H9 (cell line): ENCODE measurements at regions not wholly inside any gene's neighbourhood (a gene's known extent, or its start where the extent isn't known, plus 50 kb on each side); places are given as distances from the start of the nearest gene placed in this dataset.

ENCODE experiments used
- DNase-seq: peaks from one replicate; pipeline ENCODE4 v3.0.0-alpha.2; 2017
- H2AFZ ChIP-seq: one replicate; pipeline ENCODE4 v1.6.1; 2013; ENCODE audit warnings: mild to moderate bottlenecking, low read length, control low read depth, moderate library complexity
- H2AK5ac ChIP-seq: 2 replicates; pipeline ENCODE4 v1.6.1; 2013; ENCODE audit warnings: low read length, control low read depth, mixed read lengths; ENCODE audit not compliant: insufficient read length
- H2BK120ac ChIP-seq: one replicate; pipeline ENCODE4 v1.6.1; 2013; ENCODE audit warnings: low read depth, mild to moderate bottlenecking, low read length, control low read depth, inconsistent platforms; ENCODE audit not compliant: poor library complexity, severe bottlenecking
- H2BK12ac ChIP-seq: 2 replicates; pipeline ENCODE4 v1.6.1; 2013; ENCODE audit warnings: low read length, control low read depth, mixed read lengths, low read depth; ENCODE audit not compliant: insufficient read length
- H2BK15ac ChIP-seq: 2 replicates; pipeline ENCODE4 v1.6.1; 2013; ENCODE audit warnings: low read depth, low read length, control low read depth
- H2BK20ac ChIP-seq: one replicate; pipeline ENCODE4 v1.6.1; 2013; ENCODE audit warnings: low read depth, mild to moderate bottlenecking, low read length, control low read depth, inconsistent platforms; ENCODE audit not compliant: poor library complexity, severe bottlenecking
- H2BK5ac ChIP-seq: 2 replicates; pipeline ENCODE4 v1.6.1; 2013; ENCODE audit warnings: low read length, control low read depth, mixed read lengths; ENCODE audit not compliant: insufficient read length
- H3K14ac ChIP-seq: 2 replicates; pipeline ENCODE4 v1.6.1; 2013; ENCODE audit warnings: low read length, control low read depth; ENCODE audit not compliant: insufficient read depth
- H3K18ac ChIP-seq: 2 replicates; pipeline ENCODE4 v1.6.1; 2013; ENCODE audit warnings: low read depth, mild to moderate bottlenecking, mixed read lengths, low read length, control low read depth; ENCODE audit not compliant: insufficient read length
- H3K23ac ChIP-seq: 2 replicates; pipeline ENCODE4 v1.6.1; 2013; ENCODE audit warnings: low read length, control low read depth, mixed read lengths, low read depth; ENCODE audit not compliant: insufficient read length
- H3K23me2 ChIP-seq: 2 replicates; pipeline ENCODE4 v1.6.1; 2013; ENCODE audit warnings: low read depth, mild to moderate bottlenecking, mixed read lengths, low read length, control low read depth; ENCODE audit not compliant: insufficient read length, poor library complexity, severe bottlenecking
- H3K27ac ChIP-seq: 2 replicates; pipeline ENCODE4 v1.5.1; 2013; ENCODE audit warnings: low read length, control low read depth, mixed read lengths, low read depth; ENCODE audit not compliant: insufficient read length
- H3K27me3 ChIP-seq: 2 replicates; pipeline ENCODE4 v1.6.1; 2013; ENCODE audit warnings: low read length, control low read depth, inconsistent platforms; ENCODE audit not compliant: insufficient read depth
- H3K4ac ChIP-seq: 2 replicates; pipeline ENCODE4 v1.6.1; 2013; ENCODE audit warnings: low read depth, mild to moderate bottlenecking, control low read depth, inconsistent platforms, low read length, moderate library complexity
- H3K4me1 ChIP-seq: 2 replicates; pipeline ENCODE4 v1.6.1; 2013; ENCODE audit warnings: low read length, control low read depth, inconsistent platforms; ENCODE audit not compliant: insufficient read depth
- H3K4me2 ChIP-seq: 2 replicates; pipeline ENCODE4 v1.6.1; 2013; ENCODE audit warnings: low read length, control low read depth, mixed read lengths; ENCODE audit not compliant: insufficient read length, insufficient read depth
- H3K56ac ChIP-seq: 2 replicates; pipeline ENCODE4 v1.6.1; 2013; ENCODE audit warnings: low read depth, mild to moderate bottlenecking, mixed read lengths, low read length, control low read depth; ENCODE audit not compliant: insufficient read length
- H3K79me1 ChIP-seq: 2 replicates; pipeline ENCODE4 v1.6.1; 2013; ENCODE audit warnings: low read depth, mild to moderate bottlenecking, moderate library complexity, low read length, control low read depth, inconsistent platforms; ENCODE audit not compliant: insufficient read depth, poor library complexity, severe bottlenecking
- H3K79me2 ChIP-seq: 2 replicates; pipeline ENCODE4 v1.6.1; 2013; ENCODE audit warnings: low read length, control low read depth, inconsistent platforms; ENCODE audit not compliant: insufficient read depth
- H3K9ac ChIP-seq: 2 replicates; pipeline ENCODE4 v1.6.1; 2013; ENCODE audit warnings: low read length, control low read depth, mixed read lengths; ENCODE audit not compliant: insufficient read length; ENCODE audit errors: extremely low read depth
- H3K9me3 ChIP-seq: one replicate; pipeline ENCODE4 v1.6.1; 2013; ENCODE audit warnings: low read depth, low read length, inconsistent platforms; ENCODE audit not compliant: control insufficient read depth
- H3T11ph ChIP-seq: one replicate; pipeline ENCODE4 v1.6.1; 2013; ENCODE audit warnings: mild to moderate bottlenecking, low read length, control low read depth, inconsistent platforms
- H4K20me1 ChIP-seq: one replicate; pipeline ENCODE4 v1.6.1; 2013; ENCODE audit not compliant: control insufficient read depth, insufficient read length, insufficient read depth
- H4K5ac ChIP-seq: 2 replicates; pipeline ENCODE4 v1.6.1; 2013; ENCODE audit warnings: low read depth, mild to moderate bottlenecking, mixed read lengths, low read length, control low read depth; ENCODE audit not compliant: insufficient read length
- H4K8ac ChIP-seq: replicated peaks from 2 replicates; pipeline ENCODE4 v1.6.1; 2013; ENCODE audit warnings: low read length, control low read depth, mixed read lengths, low read depth; ENCODE audit not compliant: insufficient read length
- H4K91ac ChIP-seq: 2 replicates; pipeline ENCODE4 v1.6.1; 2013; ENCODE audit warnings: low read depth, mild to moderate bottlenecking, moderate library complexity, mixed read lengths, low read length, control low read depth; ENCODE audit not compliant: insufficient read length
- H3K27ac Mint-ChIP-seq, 3 experiments: 2 replicates in 2 of 3; 3 replicates in 1 of 3; pipeline ENCODE4 v1.8.0; 2020 to 2021; ENCODE audit warnings: mixed read lengths in 3 of 3, mild to moderate bottlenecking in 1 of 3, moderate library complexity in 1 of 3
- H3K27me3 Mint-ChIP-seq: 2 replicates; pipeline ENCODE4 v1.8.0; 2021; ENCODE audit warnings: low read depth, mild to moderate bottlenecking, moderate library complexity, mixed read lengths
- H3K36me3 Mint-ChIP-seq, 3 experiments: 2 replicates in 2 of 3; 3 replicates in 1 of 3; pipeline ENCODE4 v1.8.0; 2020 to 2021; ENCODE audit warnings: low read depth in 3 of 3, mixed read lengths in 3 of 3; ENCODE audit not compliant: insufficient read depth in 1 of 3
- H3K4me1 Mint-ChIP-seq, 2 experiments: 2 replicates each; pipeline ENCODE4 v1.8.0; 2020; ENCODE audit warnings: mixed read lengths in 2 of 2
- H3K4me3 Mint-ChIP-seq, 2 experiments: 2 replicates in 1 of 2; 3 replicates in 1 of 2; pipeline ENCODE4 v1.8.0; 2020 to 2021; ENCODE audit warnings: mild to moderate bottlenecking in 2 of 2, mixed read lengths in 2 of 2, moderate library complexity in 1 of 2
- H3K9me3 Mint-ChIP-seq, 2 experiments: 2 replicates in 1 of 2; 3 replicates in 1 of 2; pipeline ENCODE4 v1.8.0; 2020; ENCODE audit warnings: mild to moderate bottlenecking in 2 of 2, mixed read lengths in 2 of 2, moderate library complexity in 1 of 2
- WGBS: extraction: QIAGEN DNeasy Blood & Tissue Kit; methylation state at CpG from one replicate; pipeline ENCODE4 v1.1.7; 2013; ENCODE audit warnings: missing lambda C conversion rate, low lambda C conversion rate, mixed read lengths; ENCODE audit not compliant: insufficient read length; ENCODE audit errors: extremely low coverage; 5-methylcytosine and 5-hydroxymethylcytosine counted together
- TF ChIP-seq, protein P1 (sequence below): fragments of 200-600 bp; sonication (generic); conservative IDR thresholded peaks from 3 replicates; pipeline ENCODE4 v1.8.0; 2021; ENCODE audit warnings: antibody characterized with exemption, mild to moderate bottlenecking

GRCh38 chr2:59858540-59858939 lies 694.9 kb downstream of the BCL11A start:
- TF ChIP-seq, protein P1, sequence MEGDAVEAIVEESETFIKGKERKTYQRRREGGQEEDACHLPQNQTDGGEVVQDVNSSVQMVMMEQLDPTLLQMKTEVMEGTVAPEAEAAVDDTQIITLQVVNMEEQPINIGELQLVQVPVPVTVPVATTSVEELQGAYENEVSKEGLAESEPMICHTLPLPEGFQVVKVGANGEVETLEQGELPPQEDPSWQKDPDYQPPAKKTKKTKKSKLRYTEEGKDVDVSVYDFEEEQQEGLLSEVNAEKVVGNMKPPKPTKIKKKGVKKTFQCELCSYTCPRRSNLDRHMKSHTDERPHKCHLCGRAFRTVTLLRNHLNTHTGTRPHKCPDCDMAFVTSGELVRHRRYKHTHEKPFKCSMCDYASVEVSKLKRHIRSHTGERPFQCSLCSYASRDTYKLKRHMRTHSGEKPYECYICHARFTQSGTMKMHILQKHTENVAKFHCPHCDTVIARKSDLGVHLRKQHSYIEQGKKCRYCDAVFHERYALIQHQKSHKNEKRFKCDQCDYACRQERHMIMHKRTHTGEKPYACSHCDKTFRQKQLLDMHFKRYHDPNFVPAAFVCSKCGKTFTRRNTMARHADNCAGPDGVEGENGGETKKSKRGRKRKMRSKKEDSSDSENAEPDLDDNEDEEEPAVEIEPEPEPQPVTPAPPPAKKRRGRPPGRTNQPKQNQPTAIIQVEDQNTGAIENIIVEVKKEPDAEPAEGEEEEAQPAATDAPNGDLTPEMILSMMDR = no peak
- no peak overlapping the region for H3K18ac ChIP-seq

More at GRCh38 chr2:59858540-59858939, 694.9 kb downstream of the BCL11A start:
- H2BK120ac ChIP-seq = no peak overlapping the region
- H3K14ac ChIP-seq = no peak overlapping the region
- Mint-ChIP-seq H3K36me3 (peaks cover 6 to 21% (median 8%) of the 10 kb centered on the region in 3 experiments; a peak in 5 of 7 replicates), H3K4me3 (no peak overlapping the region), H3K9me3 (peaks cover 13 to 17% of the 10 kb centered on the region in 2 experiments), H3K27ac (0 out of 7 replicates have a peak overlapping the region, but pooled peaks of 1 of the 3 experiments have one; percentile 16), H3K4me1 (no peaks in the 10 kb centered on the region), H3K27me3 (peaks cover 2% of the 10 kb centered on the region; the same call in 1 of the 2 replicates)
- no peaks in the 10 kb centered on the region for H3K4me1 ChIP-seq
- no peak overlapping the region for H2AFZ ChIP-seq
- H3K23me2 ChIP-seq = no peaks in the 10 kb centered on the region
- no peak overlapping the region for H3K4me2 ChIP-seq
- H3K9ac ChIP-seq = no peak overlapping the region
- H2BK5ac ChIP-seq = no peak overlapping the region
- H4K20me1 ChIP-seq = no peaks in the 10 kb centered on the region
- no peak overlapping the region for H4K8ac ChIP-seq
- H2BK12ac ChIP-seq = no peak overlapping the region
- no peaks in the 10 kb centered on the region for H3K9me3 ChIP-seq
- H3K56ac ChIP-seq = no peak overlapping the region
- no peak overlapping the region for H2AK5ac ChIP-seq
- H3K27me3 ChIP-seq = no peaks in the 10 kb centered on the region
- H3T11ph ChIP-seq = no peak overlapping the region
- no peaks in the 10 kb centered on the region for H3K79me1 ChIP-seq
- no peak overlapping the region for H3K4ac ChIP-seq
- H2BK20ac ChIP-seq = no peak overlapping the region
- H3K79me2 ChIP-seq = no peaks in the 10 kb centered on the region
- H3K23ac ChIP-seq = no peak overlapping the region
- no peak for DNase-seq
- H4K91ac ChIP-seq = no peak overlapping the region
- WGBS = no CpG with 5 or more reads among the region's 7 CpGs
- no peak overlapping the region for H2BK15ac ChIP-seq
- H4K5ac ChIP-seq = no peak overlapping the region
- H3K27ac ChIP-seq = no peak overlapping the region
